HL-60/S4 treated with phorbol 12-myristate 13-acetate at 8.2 ng/mL for 4 days and 3 days (cell line): ENCODE measurements at regions not wholly inside any gene's neighbourhood (a gene's known extent, or its start where the extent isn't known, plus 50 kb on each side); places are given as distances from the start of the nearest gene placed in this dataset.

ENCODE experiments used
- in situ Hi-C: fragments of 300-500 bp; cut with MboI; formaldehyde crosslinking; loops from 2 replicates; pipeline ENCODE4 v1.15.0; 2022; ENCODE audit warnings: low sequenced_read_pairs

DNA sequence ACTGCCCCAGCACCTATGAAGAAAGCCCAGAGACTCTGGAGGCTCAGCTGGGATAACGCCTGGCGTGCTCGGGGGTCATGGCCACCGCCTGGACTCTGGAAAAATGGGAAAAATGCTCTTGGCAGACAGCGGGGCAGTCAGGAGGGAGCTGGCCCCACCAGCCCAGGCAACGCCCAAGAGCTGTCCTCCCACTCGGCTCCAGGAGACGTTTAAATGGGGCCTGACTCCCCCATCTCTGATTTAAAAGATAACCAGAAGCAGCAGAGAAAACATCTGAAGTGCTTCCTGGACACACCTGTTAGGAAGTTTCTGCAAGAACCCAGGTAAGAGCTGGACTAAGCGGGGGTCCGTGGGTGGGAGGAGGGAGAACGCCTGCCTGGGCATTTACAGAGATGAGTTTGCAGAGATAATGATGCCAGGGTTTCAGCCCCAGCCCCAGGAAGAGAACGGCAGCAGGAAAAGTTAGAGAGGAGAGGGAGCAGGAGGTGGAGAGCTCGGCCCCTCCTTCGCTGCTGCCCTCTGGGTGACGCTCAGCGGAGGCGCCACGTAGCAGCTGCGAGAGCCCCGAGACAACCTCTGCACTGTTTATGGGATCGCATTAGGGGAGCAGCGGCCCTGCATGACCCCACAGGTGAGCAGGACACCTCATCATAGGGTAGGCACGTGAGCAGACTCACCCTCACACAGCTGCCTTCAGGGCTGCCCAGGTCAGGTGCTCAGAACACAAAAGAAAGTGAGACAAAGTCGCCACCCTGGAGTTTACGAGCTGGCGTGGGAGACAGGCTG lies 83.5 kb upstream of the INSIG1 start:
- in situ Hi-C loops = no loop called here

DNA sequence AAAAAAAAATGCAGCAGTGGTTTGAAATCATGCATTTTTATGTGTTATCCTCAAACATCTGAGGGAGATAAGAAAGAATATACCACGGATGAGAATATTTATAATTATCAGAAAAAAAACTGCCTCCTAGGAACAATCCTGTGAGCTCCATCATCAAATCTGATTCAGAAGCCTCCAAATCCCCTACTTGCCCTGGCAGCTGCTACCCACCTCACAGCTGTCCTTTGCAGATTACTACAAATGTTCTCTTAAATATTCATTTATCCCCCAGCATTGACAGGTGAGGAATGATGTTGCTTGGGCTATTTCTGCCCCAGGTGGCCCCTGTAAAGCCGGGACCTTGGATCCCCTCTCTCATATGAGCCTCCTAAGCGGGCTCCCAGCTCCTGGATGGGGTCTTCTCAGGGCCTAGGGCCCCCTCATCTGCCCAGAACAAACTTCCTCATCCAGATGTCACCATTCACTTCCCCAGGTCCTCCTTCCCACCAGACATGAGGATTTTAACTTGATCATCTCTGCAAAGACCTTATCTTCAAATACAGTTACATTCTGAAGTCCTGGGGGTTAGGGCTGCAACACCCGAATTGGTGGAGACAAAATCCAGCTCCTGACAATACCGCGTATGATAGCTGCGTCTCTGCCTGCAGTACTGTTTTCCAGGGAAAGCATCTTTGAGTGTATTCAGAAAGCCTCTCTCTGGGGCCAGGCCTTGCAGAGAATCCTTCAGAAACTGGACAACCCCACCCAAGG lies 81.9 kb upstream of the INSIG1 start:
- in situ Hi-C loops = no loop called here

DNA sequence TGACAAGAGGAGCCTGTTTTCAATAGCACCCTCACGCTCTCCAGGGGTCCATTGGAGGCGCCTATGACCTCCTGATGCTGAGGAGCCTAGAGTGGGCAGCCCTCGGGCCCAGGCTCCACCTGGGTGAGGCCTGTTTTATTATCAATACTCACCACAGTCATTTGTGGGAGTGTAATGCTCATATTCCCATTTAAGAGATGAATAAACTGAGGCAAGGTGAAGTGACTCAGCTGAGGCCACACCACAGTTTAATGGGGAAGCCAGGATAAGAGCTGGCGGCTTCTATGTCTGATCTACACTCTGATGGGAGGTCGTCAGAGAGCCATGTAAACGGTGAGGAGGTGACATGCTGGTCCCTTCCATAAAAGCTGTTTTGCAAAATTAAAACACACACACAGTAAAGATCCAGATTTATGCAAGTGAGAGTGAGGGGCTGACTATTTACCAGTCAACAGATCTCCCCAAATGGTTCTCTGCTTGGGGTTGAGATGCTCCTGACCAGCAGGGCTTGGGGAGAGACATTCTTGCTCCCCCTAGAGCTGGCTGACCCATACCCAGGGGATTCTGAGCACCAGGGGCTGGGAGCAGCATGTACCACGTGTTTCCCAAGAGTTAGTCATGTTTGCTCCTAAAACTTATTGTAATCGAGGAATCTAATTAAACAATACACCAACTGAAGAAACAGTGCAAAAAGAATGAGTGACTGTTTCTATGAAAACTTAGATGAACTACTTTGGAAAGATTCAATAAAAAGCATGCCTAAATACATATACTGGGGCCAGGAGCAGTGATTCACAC lies 81.0 kb upstream of the INSIG1 start:
- in situ Hi-C loops = no loop called here

DNA sequence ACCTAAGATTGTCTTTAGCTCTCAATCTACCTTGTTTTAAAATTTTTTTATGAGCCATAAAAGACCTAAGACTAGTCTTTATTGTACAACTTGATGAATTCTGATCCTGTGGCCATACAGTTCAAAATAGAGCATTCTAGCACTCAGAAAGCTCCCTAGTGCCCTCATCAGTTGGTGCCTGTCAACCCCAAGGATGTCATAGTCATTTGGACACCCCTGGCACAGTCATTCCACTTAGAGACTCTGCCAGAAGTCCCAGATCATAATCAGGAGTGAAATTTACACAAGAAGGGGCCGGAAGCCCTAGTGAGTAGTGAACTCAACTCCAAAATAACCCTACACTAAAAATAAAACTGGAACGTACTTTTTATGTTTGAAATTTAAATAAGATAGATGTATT lies 80.0 kb upstream of the INSIG1 start:
- in situ Hi-C loops = no loop called here

DNA sequence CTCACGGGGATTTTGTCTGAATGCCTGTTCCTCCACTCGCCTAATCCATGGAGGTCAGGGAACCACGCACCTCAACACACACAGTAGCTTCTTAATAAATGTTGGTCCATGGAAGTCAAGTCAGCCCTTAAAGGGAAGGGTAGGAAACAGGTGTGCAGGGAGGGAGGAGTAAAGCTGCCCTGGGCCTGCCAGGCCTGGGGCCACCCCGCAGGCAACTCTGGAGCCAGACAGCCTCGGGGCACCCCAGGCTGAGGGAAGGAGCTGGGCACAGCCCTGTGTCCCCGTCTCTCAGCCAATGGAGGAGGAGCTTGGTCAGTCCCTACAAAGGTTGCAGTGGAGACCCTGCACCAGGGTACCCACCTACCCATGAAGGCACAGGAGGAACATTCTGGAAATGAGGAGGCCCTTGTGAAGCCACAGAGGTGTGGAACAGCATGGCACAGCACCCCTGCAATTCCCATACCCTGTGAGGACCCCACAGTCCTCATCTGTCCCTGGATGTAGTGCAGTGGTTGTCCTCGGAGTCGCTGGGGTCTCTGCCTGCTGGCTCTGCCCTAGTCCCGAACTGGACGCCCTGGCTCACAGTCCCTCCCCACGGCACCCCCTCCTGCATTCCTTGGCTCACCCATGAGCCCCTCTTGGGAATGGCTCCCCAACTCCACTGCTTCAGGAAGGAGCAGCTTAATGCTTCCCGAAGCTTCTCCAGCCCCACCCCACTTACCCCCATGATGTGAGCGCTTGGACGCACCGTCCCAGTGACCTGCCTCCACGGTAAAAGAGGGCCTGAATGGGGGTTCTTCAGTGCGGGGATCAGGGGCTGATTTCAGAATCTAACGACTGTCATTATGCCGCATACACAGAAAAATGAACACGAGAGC lies 79.2 kb upstream of the INSIG1 start:
- in situ Hi-C loops = no loop called here

DNA sequence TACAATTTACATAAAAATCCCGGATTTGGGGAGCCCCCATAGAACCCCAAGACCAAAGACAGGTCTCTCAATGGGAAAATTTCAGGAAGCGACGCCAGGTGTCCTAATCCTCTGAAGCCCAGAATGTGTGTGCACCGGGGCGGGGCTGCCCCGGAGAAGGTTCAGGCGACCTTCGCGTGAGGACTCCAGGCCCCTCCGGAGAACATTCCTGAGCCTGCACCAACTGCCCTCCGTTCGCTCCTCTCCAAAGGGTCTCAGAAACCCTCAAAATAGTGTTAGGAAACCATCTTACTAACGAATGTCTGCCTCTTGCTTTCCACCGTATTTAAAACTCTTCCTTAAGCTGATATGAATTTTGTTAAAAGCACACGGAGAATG lies 78.5 kb upstream of the INSIG1 start:
- in situ Hi-C loops = no loop called here

DNA sequence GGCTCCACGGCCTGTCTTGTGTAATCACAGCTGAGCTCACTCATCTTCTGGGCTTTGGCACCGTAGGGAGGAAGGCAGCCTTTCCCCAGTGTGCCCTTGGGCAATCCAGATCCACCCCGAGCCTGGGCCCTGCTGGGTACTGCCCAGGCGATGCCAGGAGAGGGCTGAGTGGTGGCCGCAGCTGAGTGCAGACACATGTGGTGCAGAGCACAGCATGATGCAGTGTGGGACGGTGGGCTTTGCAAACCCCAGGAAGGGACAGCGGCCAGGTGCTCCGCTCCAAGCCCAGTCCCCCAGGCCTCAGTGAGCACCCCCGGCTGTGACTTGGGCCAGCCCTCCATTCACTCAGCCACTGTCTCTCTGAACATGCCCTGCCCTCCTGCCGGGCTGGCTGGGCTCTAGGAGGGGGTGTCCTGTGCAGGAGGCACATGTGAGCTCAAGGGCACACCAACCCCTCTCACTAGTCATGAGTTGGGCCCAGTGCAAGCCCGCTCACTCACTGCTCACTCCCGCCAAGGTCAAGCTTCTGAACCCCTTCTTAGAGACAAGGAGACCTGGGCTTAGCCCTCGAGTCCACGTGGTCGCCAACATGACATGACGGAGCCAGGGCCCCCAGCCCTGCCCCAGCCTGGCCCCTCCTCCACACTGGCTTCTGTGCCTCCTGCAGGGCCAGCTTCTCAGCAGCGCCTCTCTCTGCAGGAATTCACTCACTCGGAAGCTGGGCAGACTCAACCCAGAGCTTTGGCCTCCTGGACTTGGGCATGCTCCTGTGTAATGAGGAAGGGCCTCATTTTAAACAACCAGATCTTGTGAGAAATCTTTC lies 77.5 kb upstream of the INSIG1 start:
- in situ Hi-C loops = no loop called here

DNA sequence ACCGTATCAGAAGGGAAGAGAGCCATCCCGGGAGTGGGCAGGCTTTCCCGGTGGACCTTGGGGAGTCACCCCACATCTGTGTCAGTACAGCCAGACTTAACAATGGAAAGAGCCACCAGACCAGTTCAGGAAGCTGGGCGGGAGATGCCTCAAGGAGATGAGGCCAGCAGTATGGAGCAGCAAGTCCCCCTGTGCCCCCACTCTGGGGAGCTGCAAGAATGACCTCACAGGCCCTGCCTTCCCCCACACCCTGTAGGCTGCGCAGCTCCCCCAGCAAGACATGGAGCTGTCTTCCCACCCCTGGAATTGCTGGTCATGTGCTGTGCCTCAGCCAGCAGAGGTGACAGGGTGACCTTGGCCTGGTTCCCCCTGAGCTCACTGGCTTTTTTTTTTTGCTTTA lies 76.8 kb upstream of the INSIG1 start:
- in situ Hi-C loops = no loop called here

DNA sequence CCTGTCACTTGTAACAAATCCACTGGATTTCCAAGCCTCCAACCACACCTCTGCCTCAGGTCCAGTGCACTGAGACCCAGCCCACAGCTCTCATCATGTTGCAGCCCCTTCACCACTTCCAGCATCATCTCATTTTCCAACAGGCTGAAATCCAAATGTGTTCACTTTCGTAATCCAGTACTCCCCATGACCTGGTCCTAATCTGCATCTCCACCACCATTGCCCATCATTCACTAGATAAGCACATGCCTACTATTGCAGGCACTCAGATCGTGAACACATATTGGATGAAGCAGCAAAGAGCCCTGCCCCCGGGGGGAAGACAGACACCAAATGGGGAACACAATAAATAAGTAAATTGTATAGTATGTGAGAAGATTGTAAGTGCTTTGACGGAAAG lies 76.1 kb upstream of the INSIG1 start:
- in situ Hi-C loops = no loop called here

DNA sequence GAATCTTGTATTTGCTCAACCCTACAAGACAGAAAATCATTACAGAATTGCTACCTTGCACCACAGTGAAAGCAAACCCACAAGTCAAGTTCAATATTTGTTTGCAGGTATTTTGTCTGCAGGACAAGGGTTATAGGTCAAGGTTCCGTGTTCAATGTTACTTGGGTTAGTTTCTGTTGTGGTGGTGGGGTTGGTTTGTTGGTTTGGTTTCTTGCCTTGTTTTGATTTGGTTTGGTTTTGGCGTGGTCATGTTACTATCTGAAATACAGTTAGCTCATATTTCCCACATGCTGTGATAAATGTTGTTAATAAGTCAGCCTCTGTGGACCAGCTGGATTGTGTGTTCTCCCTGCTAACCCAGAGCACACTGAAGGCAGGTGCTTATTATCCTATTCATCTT lies 75.6 kb upstream of the INSIG1 start:
- in situ Hi-C loops = no loop called here

DNA sequence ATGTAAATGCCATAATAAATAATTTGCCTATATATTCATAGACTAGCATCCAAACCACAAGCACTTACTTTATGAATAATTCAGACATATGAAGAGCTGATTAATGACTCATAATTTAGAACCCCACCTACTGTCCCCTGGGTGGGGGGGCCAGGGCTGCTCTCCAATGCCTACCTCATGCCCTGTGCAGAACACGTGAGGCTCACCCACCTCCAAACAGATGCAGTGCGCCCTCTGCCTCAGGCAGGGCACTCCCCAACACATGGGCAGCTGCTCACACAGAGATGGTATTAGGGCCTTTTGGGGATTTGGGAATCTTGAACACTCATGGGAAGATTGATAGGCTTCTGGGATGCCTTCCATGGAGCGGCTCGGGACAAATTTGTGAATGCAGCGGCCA lies 75.1 kb upstream of the INSIG1 start:
- in situ Hi-C loops = no loop called here

DNA sequence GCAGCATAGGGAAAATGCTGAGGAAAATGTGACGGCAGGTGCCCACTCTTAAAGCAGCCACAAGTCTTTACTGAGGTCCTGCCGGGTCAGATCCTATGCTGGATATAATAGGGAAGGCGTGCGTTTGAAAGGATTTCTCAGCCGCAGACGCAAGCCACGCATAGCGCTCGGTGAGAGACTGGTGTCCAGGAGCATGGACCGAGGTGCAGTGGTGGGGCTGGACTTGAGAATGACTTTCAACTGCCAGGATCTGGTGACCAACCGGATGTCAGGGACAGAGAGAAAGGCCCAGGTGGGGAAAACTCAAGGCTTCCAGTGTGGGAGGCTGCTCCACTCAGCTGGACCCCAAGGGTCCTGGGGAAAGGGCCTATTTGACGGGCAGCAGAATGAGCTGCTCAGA lies 74.7 kb upstream of the INSIG1 start:
- in situ Hi-C loops = no loop called here

DNA sequence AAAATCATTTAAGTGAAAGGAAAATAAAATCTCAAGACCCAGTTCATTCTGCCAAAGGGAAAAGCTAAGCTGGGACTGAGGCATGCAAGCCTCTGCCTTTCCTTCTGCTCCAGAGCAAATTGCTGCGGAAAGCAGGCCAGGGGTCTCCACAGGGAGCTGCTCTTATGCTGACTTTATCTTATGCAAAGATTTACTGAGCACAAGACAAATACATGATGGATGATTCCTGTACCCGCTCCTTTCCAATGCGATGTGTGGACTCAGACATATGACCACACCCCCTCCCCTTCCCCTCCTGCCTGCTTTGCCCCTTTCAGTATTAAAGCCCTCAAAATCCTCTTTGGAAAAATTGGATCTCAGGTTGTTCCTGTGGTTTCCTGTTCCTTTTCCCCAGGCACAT lies 74.2 kb upstream of the INSIG1 start:
- in situ Hi-C loops = no loop called here

DNA sequence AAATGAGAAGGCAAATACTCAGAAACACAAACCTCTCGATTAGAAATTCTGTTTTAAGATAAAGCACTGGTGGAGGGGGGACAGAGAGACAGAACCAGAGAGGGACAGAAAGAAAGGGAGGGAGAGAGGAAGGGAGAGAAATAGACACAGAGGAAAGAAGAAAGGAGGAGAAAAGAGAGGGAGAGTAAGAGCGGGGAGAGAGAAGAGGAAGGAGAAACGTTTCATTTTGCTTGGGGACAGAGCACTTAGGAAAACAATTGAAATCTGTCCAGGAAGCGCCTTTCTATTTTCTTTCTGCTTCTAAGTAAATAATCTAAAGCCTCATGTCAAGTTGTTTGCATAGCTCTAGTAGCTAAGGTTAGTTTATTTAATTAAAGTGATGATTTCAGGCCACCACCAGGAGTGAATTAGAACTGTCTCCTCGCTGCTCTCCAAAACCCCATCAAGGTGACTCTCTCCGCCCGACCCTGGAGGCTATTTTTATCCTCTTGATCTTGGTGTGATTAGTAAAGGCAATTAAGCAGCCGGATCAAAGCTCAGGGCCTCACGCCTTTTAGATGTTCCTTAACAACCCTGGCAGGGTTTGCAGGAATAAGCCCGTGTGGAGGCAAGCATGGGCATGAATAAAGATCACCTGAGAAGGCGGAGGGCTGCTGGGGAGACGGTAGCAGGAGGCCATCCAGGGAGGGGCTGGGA lies 73.4 kb upstream of the INSIG1 start:
- in situ Hi-C loops = no loop called here

DNA sequence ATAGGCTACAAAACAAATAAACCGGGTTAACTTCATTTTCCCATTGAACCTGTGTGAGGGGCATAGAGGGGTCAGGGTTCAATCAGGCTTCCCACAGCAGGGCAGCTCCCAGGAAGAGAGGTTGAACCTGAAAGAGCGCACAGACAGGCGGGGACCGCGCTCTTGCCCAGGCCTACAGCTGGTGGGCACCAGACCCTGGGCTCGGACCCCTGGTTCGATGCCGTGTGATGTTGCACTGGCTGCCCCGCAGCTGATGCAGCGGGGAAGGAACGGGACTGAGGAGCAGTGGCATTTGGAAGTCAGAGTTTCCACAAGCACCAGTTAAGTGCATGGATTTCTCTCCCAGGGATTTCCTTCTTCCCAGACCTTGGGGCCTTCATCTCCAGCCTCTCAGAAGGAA lies 72.6 kb upstream of the INSIG1 start:
- in situ Hi-C loops = no loop called here

DNA sequence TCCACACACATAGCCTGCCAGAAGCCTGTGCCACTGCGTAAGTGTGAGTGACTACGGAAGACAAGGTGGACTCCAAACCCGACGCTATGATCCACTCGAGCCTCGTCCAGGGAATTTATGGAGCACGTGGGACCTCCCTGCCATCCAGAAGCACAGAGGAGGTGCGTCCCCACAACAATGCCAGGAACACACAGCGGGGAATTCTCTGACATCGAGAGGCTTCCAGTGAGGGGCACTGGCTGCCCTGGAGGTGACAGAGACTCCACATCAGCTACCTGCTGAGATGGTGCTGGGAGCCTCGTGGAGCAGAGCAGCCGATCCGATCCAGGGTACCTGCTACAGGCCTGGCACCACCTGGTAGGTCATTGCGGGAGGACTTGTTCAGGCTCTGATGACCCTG lies 72.2 kb upstream of the INSIG1 start:
- in situ Hi-C loops = no loop called here

DNA sequence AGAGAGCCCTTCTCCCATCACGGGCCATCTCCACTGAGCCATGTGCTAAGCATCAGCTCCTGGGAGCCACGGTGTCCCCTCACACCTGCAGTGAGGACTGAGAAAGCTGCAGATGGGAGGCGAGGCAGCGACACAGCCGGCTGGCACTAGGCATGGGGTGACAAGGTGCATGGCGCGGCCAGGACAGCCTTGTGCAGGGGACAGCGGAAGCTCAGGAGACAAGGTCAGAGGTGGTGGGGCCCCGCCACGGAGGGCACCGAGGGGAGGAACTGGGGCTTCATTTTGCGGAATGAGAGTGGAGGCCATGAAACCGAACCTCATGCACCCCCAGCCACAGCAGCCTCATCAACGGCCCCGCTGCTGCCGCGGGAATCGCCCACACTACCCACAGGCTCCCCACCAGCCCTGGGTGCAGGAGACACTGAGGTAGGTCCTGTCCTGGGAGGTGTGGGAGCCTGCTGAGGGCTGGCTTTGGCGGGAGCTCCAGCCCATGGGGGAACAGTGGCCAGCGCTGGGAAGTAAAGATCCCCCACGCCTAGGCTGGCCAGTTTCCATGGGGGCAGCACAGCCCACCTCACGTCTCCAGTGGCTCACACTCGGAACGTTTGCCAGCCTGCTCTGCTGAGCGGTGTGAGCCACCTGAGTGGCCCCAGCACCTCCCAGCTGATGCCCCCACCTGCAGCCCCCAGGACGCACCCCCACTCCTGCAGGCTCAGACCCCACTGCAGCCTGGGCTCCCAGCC lies 71.2 kb upstream of the INSIG1 start:
- in situ Hi-C loops = no loop called here

DNA sequence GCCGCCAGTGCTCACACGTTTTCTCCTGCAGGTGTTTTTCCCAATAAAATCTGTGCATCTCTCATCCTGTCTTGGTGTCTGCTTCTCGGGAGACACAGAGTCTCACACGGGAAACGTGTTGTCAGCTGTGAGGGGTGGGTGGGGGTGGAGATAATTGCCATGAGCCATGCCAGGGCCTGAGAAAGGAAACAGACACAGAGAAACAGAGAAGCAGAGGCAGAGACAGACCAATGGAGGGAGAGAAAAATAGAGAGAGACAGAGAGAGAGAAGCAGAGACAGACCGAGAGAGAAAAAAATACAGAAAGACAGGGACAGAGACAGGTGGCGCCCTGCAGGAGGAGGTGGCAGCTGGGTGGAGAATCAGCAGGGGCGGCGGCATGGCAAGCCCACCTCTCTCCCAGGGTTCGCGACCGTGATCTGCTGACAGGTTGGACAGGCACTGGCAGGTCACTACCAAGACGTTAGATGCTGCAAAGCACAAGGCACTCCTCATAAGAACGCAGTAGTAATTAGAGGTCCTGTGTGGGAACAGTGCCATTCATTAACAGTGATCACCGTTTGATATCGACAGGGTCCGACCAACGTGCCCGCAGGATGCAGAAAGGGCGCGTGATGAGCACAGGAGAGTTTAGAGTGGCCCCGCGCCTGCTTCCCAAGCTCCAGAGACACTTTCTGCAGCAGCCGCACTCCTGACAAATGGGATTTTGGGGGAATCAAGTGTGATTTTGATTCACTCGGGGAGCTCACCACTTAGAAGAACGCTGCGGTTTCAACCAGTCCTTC lies 70.5 kb upstream of the INSIG1 start:
- in situ Hi-C loops = no loop called here
